GM23338 (cell line): ENCODE measurements at regions not wholly inside any gene's neighbourhood (a gene's known extent, or its start where the extent isn't known, plus 50 kb on each side); places are given as distances from the start of the nearest gene placed in this dataset.
A peak's percentile ranks its signal among the peaks of the same experiment; 100 is the strongest.

Experiments
- ATAC-seq: fragments of 200-7000 bp; cut with Tn5 transposase; 3 replicates; pipeline ENCODE4 v1.9.1; 2020
- DNase-seq: peaks from one replicate; pipeline ENCODE4 v3.0.0-alpha.2; 2015; ENCODE audit warnings: low spot score
- H2AFZ ChIP-seq: fragments of 200-600 bp; sonication (generic); 2 replicates; pipeline ENCODE4 v1.8.0; 2016; ENCODE audit warnings: antibody characterized with exemption, mild to moderate bottlenecking, moderate library complexity
- H3F3A ChIP-seq: fragments of 200-600 bp; sonication (generic); replicated peaks from 2 replicates; pipeline ENCODE4 v1.8.0; 2017; ENCODE audit warnings: antibody characterized with exemption, mixed run types, low read depth
- H3K27ac ChIP-seq: fragments of 200-600 bp; sonication (generic); 2 replicates; pipeline ENCODE4 v1.6.1; 2016; ENCODE audit warnings: low read depth
- H3K27me3 ChIP-seq: fragments of 200-600 bp; sonication (generic); 2 replicates; pipeline ENCODE4 v1.8.0; 2016; ENCODE audit warnings: mild to moderate bottlenecking, mixed run types, moderate library complexity; ENCODE audit not compliant: insufficient read depth
- H3K36me3 ChIP-seq: fragments of 200-600 bp; sonication (generic); 2 replicates; pipeline ENCODE4 v1.8.0; 2016; ENCODE audit warnings: mild to moderate bottlenecking; ENCODE audit not compliant: insufficient read depth
- H3K4me1 ChIP-seq: fragments of 200-600 bp; sonication (generic); 2 replicates; pipeline ENCODE4 v1.8.0; 2016; ENCODE audit warnings: mild to moderate bottlenecking, moderate library complexity; ENCODE audit not compliant: insufficient read depth
- H3K4me2 ChIP-seq: fragments of 200-600 bp; sonication (generic); 2 replicates; pipeline ENCODE4 v1.7.1; 2017; ENCODE audit warnings: mixed run types
- H3K4me3 ChIP-seq: fragments of 200-600 bp; sonication (generic); 2 replicates; pipeline ENCODE4 v1.6.1; 2016; ENCODE audit warnings: mixed run types
- H3K79me2 ChIP-seq: fragments of 200-600 bp; sonication (generic); replicated peaks from 2 replicates; pipeline ENCODE4 v1.8.0; 2017; ENCODE audit warnings: mild to moderate bottlenecking; ENCODE audit not compliant: insufficient read depth
- H3K9me2 ChIP-seq: fragments of 200-600 bp; sonication (generic); 2 replicates; pipeline ENCODE4 v1.8.0; 2017; ENCODE audit not compliant: insufficient read depth
- H4K20me1 ChIP-seq: fragments of 200-600 bp; sonication (generic); replicated peaks from 2 replicates; pipeline ENCODE4 v1.8.0; 2017; ENCODE audit warnings: mild to moderate bottlenecking; ENCODE audit not compliant: insufficient read depth
- H3K27ac Mint-ChIP-seq: 2 replicates; pipeline ENCODE4 v1.8.0; 2020; ENCODE audit warnings: inconsistent platforms, mild to moderate bottlenecking, moderate library complexity, mixed read lengths
- H3K27me3 Mint-ChIP-seq: 3 replicates; pipeline ENCODE4 v1.8.0; 2022; ENCODE audit warnings: low read depth, mild to moderate bottlenecking, moderate library complexity, mixed read lengths, inconsistent platforms; ENCODE audit not compliant: insufficient read depth, poor library complexity
- H3K36me3 Mint-ChIP-seq: 3 replicates; pipeline ENCODE4 v1.8.0; 2021; ENCODE audit warnings: low read depth, mild to moderate bottlenecking, inconsistent platforms, moderate library complexity, mixed read lengths
- H3K4me1 Mint-ChIP-seq: 3 replicates; pipeline ENCODE4 v1.8.0; 2020; ENCODE audit warnings: mild to moderate bottlenecking, inconsistent platforms, mixed read lengths
- H3K4me3 Mint-ChIP-seq: 3 replicates; pipeline ENCODE4 v1.8.0; 2021; ENCODE audit warnings: moderate library complexity, mild to moderate bottlenecking, inconsistent platforms, mixed read lengths
- H3K9me3 Mint-ChIP-seq: 3 replicates; pipeline ENCODE4 v1.8.0; 2020; ENCODE audit warnings: moderate library complexity, mild to moderate bottlenecking, inconsistent platforms, mixed read lengths
- CREB1 ChIP-seq: fragments of 250-450 bp; sonication (Bioruptor Pico); IDR thresholded peaks from 2 replicates; pipeline ENCODE4 v1.5.0; 2020; ENCODE audit warnings: low read depth, mild to moderate bottlenecking, moderate library complexity
- CTCF ChIP-seq, 2 experiments: fragments of 200-600 bp in 1 of 2; sonication (generic) in 1 of 2; conservative IDR thresholded peaks; 2 replicates each; pipeline versions ENCODE4 v1.5.1 to v1.6.1; 2016 to 2017; ENCODE audit warnings: antibody characterized with exemption in 2 of 2, low read depth in 2 of 2, mild to moderate bottlenecking in 2 of 2, moderate library complexity in 1 of 2
- EZH2 ChIP-seq: fragments of 200-600 bp; sonication (generic); IDR thresholded peaks from one replicate; pipeline ENCODE4 v1.8.0; 2017; ENCODE audit warnings: antibody characterized with exemption, mild to moderate bottlenecking, low read depth; ENCODE audit not compliant: unreplicated experiment
- EZH2phosphoT487 ChIP-seq: fragments of 200-600 bp; sonication (generic); IDR thresholded peaks from one replicate; pipeline ENCODE4 v1.8.1; 2018; ENCODE audit warnings: antibody characterized with exemption; ENCODE audit not compliant: unreplicated experiment
- JUNB ChIP-seq: IDR thresholded peaks from one replicate; pipeline ENCODE4 v1.6.1; 2016; ENCODE audit warnings: antibody characterized with exemption; ENCODE audit not compliant: unreplicated experiment
- NANOG ChIP-seq: IDR thresholded peaks from 2 replicates; pipeline ENCODE4 v1.6.1; 2016; ENCODE audit warnings: antibody characterized with exemption, borderline replicate concordance
- POLR2AphosphoS5 ChIP-seq: IDR thresholded peaks from 2 replicates; pipeline ENCODE4 v1.6.1; 2016; ENCODE audit warnings: antibody characterized with exemption, low read depth
- STAT1 ChIP-seq: IDR thresholded peaks from one replicate; pipeline ENCODE4 v1.6.1; 2016; ENCODE audit warnings: antibody characterized with exemption; ENCODE audit not compliant: unreplicated experiment
- ZNF114 ChIP-seq: fragments of 250-450 bp; sonication (Bioruptor Pico); IDR thresholded peaks from 2 replicates; pipeline ENCODE4 v1.5.0; 2020; ENCODE audit warnings: mild to moderate bottlenecking, moderate library complexity
- ZNF331 ChIP-seq: fragments of 250-450 bp; sonication (Bioruptor Pico); IDR thresholded peaks from 2 replicates; pipeline ENCODE4 v1.5.0; 2020; ENCODE audit warnings: low read depth, mild to moderate bottlenecking, moderate library complexity
- ZNF462 ChIP-seq: fragments of 250-450 bp; sonication (Bioruptor Pico); IDR thresholded peaks from 2 replicates; pipeline ENCODE4 v1.5.0; 2020; ENCODE audit warnings: mild to moderate bottlenecking, moderate library complexity
- TF ChIP-seq, protein P1 (sequence below): IDR thresholded peaks from 2 replicates; pipeline ENCODE4 v1.6.1; 2016; ENCODE audit warnings: antibody characterized with exemption
- TF ChIP-seq, protein P2 (sequence below): IDR thresholded peaks from one replicate; pipeline ENCODE4 v1.6.1; 2018; ENCODE audit warnings: antibody characterized with exemption; ENCODE audit not compliant: unreplicated experiment

- no peak overlapping the region for H3K27ac Mint-ChIP-seq
- peaks cover 1% of the 10 kb centered on the region for H3K27me3 ChIP-seq
- H3K27ac ChIP-seq: no peak overlapping the region
- H3K36me3 ChIP-seq: no peaks in the 10 kb centered on the region
- H3K27me3 Mint-ChIP-seq: peaks cover 10% of the 10 kb centered on the region
- H3K9me2 ChIP-seq: no peaks in the 10 kb centered on the region; the same call in 1 of the 2 replicates
- TF ChIP-seq EZH2phosphoT487: no peak
- TF ChIP-seq, protein P1, sequence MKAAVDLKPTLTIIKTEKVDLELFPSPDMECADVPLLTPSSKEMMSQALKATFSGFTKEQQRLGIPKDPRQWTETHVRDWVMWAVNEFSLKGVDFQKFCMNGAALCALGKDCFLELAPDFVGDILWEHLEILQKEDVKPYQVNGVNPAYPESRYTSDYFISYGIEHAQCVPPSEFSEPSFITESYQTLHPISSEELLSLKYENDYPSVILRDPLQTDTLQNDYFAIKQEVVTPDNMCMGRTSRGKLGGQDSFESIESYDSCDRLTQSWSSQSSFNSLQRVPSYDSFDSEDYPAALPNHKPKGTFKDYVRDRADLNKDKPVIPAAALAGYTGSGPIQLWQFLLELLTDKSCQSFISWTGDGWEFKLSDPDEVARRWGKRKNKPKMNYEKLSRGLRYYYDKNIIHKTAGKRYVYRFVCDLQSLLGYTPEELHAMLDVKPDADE: no peak
- TF ChIP-seq STAT1: no peak
- TF ChIP-seq ZNF331 (CRISPR knock-in tag): no peak
- no peak for TF ChIP-seq CTCF (conservative IDR thresholded peaks at IDR 0.05; ENCODE audit: low read depth in 2 of 2)
- TF ChIP-seq, protein P2, sequence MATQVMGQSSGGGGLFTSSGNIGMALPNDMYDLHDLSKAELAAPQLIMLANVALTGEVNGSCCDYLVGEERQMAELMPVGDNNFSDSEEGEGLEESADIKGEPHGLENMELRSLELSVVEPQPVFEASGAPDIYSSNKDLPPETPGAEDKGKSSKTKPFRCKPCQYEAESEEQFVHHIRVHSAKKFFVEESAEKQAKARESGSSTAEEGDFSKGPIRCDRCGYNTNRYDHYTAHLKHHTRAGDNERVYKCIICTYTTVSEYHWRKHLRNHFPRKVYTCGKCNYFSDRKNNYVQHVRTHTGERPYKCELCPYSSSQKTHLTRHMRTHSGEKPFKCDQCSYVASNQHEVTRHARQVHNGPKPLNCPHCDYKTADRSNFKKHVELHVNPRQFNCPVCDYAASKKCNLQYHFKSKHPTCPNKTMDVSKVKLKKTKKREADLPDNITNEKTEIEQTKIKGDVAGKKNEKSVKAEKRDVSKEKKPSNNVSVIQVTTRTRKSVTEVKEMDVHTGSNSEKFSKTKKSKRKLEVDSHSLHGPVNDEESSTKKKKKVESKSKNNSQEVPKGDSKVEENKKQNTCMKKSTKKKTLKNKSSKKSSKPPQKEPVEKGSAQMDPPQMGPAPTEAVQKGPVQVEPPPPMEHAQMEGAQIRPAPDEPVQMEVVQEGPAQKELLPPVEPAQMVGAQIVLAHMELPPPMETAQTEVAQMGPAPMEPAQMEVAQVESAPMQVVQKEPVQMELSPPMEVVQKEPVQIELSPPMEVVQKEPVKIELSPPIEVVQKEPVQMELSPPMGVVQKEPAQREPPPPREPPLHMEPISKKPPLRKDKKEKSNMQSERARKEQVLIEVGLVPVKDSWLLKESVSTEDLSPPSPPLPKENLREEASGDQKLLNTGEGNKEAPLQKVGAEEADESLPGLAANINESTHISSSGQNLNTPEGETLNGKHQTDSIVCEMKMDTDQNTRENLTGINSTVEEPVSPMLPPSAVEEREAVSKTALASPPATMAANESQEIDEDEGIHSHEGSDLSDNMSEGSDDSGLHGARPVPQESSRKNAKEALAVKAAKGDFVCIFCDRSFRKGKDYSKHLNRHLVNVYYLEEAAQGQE: no peak
- no peak for TF ChIP-seq EZH2
- TF ChIP-seq CREB1 (CRISPR knock-in tag): no peak
- TF ChIP-seq JUNB: no peak
- TF ChIP-seq ZNF114: no peak
- TF ChIP-seq POLR2AphosphoS5: no peak
- no peak for TF ChIP-seq NANOG
- TF ChIP-seq ZNF462 (CRISPR knock-in tag): no peak
- peak overlapping the region; percentile 59 for H2AFZ ChIP-seq
- no peak overlapping the region for H3K4me3 ChIP-seq
- peak; percentile 66 for ATAC-seq
- H4K20me1 ChIP-seq: no peaks in the 10 kb centered on the region
- DNase-seq: no peak
- no peaks in the 10 kb centered on the region for H3K9me3 Mint-ChIP-seq
- no peaks in the 10 kb centered on the region for H3F3A ChIP-seq
- peaks cover 4% of the 10 kb centered on the region; the same call in 2 of the 3 replicates for H3K4me1 Mint-ChIP-seq
- H3K36me3 Mint-ChIP-seq: no peaks in the 10 kb centered on the region
- H3K4me1 ChIP-seq: no peaks in the 10 kb centered on the region
- H3K79me2 ChIP-seq: no peaks in the 10 kb centered on the region
- no peak overlapping the region for H3K4me3 Mint-ChIP-seq
- no peak overlapping the region for H3K4me2 ChIP-seq
Observed at GRCh38 chr1:175881246-175881976, 138.0 kb upstream of the TNR start.
